ENCODE measurements at regions not wholly inside any gene's neighbourhood (a gene's known extent, or its start where the extent isn't known, plus 50 kb on each side); places are given as distances from the start of the nearest gene placed in this dataset.
A peak's percentile ranks its signal among the peaks of the same experiment; 100 is the strongest.

GRCh38 chr13:82947683-82948082 lies 934.6 kb downstream of the SLITRK1 start:
- Histone ChIP-seq H3K36me3 (replicated peaks in 1 of 2; ENCODE audit: control insufficient read depth in 2 of 2, insufficient read depth in 2 of 2, low read length in 2 of 2) (no peaks in the 10 kb centered on the region), H3K27me3 (ENCODE audit: control insufficient read depth in 3 of 3, insufficient read depth in 3 of 3, low read depth in 1 of 3, low read length in 3 of 3) (no peaks in the 10 kb centered on the region), H3K79me1 (ENCODE audit: low read depth, low read length) (no peaks in the 10 kb centered on the region), H2BK120ac (ENCODE audit: low read depth, low read length) (no peak overlapping the region), H2AFZ (ENCODE audit: low read length) (no peak overlapping the region), H3K14ac (ENCODE audit: low read length) (no peak overlapping the region), H3K18ac (ENCODE audit: low read length) (no peak overlapping the region), H3K4ac (ENCODE audit: low read length) (no peak overlapping the region), H3K9me3 (replicated peaks in 1 of 2; ENCODE audit: control insufficient read depth in 2 of 2, insufficient read depth in 1 of 2, low read depth in 1 of 2, low read length in 2 of 2) (no peaks in the 10 kb centered on the region), H4K91ac (ENCODE audit: low read depth, low read length, poor library complexity) (no peak overlapping the region), H3K27ac (replicated peaks; ENCODE audit: low read length) (no peak overlapping the region), H3K9ac (ENCODE audit: low read depth, low read length, poor library complexity) (no peak overlapping the region), H2BK5ac (ENCODE audit: low read length) (no peak overlapping the region), H2AK5ac (ENCODE audit: low read depth, low read length) (no peak overlapping the region), H3K4me2 (ENCODE audit: insufficient read depth, low read length, poor library complexity, severe bottlenecking) (no peak overlapping the region), H3K4me3 (ENCODE audit: low read length in 2 of 2) (no peak overlapping the region), H4K8ac (ENCODE audit: low read depth, low read length) (no peak overlapping the region), H3K4me1 (ENCODE audit: control insufficient read depth in 2 of 2, insufficient read depth in 1 of 2, low read depth in 1 of 2, low read length in 2 of 2) (no peaks in the 10 kb centered on the region), H2BK12ac (ENCODE audit: low read length) (no peak overlapping the region), H3K23ac (ENCODE audit: low read depth, low read length, poor library complexity) (no peak overlapping the region), H2BK15ac (ENCODE audit: low read length) (no peak overlapping the region)
- DNase-seq (ENCODE audit: low spot score) = no peak

GRCh38 chr13:82947191-82947621 lies 935.1 kb downstream of the SLITRK1 start:
- no peak for DNase-seq (ENCODE audit: low spot score)
- no CpG with 5 or more reads among the region's 2 CpGs for WGBS, 2 donors (ENCODE audit: extremely low coverage in 2 of 2, insufficient read length in 2 of 2, insufficient replicate concordance in 1 of 2)
- H3K23ac ChIP-seq (ENCODE audit: low read depth, low read length, poor library complexity) = no peak overlapping the region
- H3K4me1 ChIP-seq (ENCODE audit: control insufficient read depth in 2 of 2, insufficient read depth in 1 of 2, low read depth in 1 of 2, low read length in 2 of 2) = no peaks in the 10 kb centered on the region
- H3K4me3 ChIP-seq (ENCODE audit: low read length in 2 of 2) = no peak overlapping the region
- no peaks in the 10 kb centered on the region for H3K9me3 ChIP-seq (replicated peaks in 1 of 2; ENCODE audit: control insufficient read depth in 2 of 2, insufficient read depth in 1 of 2, low read depth in 1 of 2, low read length in 2 of 2)
- H2BK5ac ChIP-seq (ENCODE audit: low read length) = no peak overlapping the region
- no peak overlapping the region for H2AFZ ChIP-seq (ENCODE audit: low read length)
- H4K8ac ChIP-seq (ENCODE audit: low read depth, low read length) = no peak overlapping the region
- H3K9ac ChIP-seq (ENCODE audit: low read depth, low read length, poor library complexity) = no peak overlapping the region
- H3K4me2 ChIP-seq (ENCODE audit: insufficient read depth, low read length, poor library complexity, severe bottlenecking) = no peak overlapping the region
- no peak overlapping the region for H3K27ac ChIP-seq (replicated peaks; ENCODE audit: low read length)
- no peak overlapping the region for H3K14ac ChIP-seq (ENCODE audit: low read length)
- no peak overlapping the region for H2AK5ac ChIP-seq (ENCODE audit: low read depth, low read length)
- H2BK12ac ChIP-seq (ENCODE audit: low read length) = no peak overlapping the region
- H4K91ac ChIP-seq (ENCODE audit: low read depth, low read length, poor library complexity) = no peak overlapping the region
- H3K4ac ChIP-seq (ENCODE audit: low read length) = no peak overlapping the region
- no peaks in the 10 kb centered on the region for H3K36me3 ChIP-seq (replicated peaks in 1 of 2; ENCODE audit: control insufficient read depth in 2 of 2, insufficient read depth in 2 of 2, low read length in 2 of 2)
- no peak overlapping the region for H3K18ac ChIP-seq (ENCODE audit: low read length)
- H2BK120ac ChIP-seq (ENCODE audit: low read depth, low read length) = no peak overlapping the region
- no peaks in the 10 kb centered on the region for H3K27me3 ChIP-seq (ENCODE audit: control insufficient read depth in 3 of 3, insufficient read depth in 3 of 3, low read depth in 1 of 3, low read length in 3 of 3)
- H2BK15ac ChIP-seq (ENCODE audit: low read length) = no peak overlapping the region
- H3K79me1 ChIP-seq (ENCODE audit: low read depth, low read length) = no peaks in the 10 kb centered on the region

DNA sequence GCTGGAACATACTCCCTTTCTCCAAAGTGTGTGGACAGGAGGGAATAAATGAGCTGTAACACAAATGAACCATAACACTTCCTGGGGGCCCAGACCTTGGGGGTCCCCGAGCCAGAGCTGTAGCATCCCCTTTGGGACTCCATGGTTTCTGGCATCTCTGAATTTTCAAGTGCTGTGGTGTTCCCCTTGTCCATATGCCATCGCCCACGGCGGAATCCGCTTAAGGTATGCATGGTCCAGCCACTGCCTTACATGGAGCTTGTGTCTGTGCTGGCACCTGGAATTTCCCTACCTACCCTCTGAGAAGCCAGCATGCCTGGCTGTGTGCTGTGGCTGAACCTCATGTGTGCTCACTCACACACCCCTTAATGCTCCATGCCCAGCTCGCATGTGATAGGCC lies 943.6 kb downstream of the SLITRK1 start:
- no peak overlapping the region for H2AK5ac ChIP-seq (ENCODE audit: low read depth, low read length)
- H3K9me3 ChIP-seq (replicated peaks in 1 of 2; ENCODE audit: control insufficient read depth in 2 of 2, insufficient read depth in 1 of 2, low read depth in 1 of 2, low read length in 2 of 2) = peaks cover 0 to 3% of the 10 kb centered on the region in 2 donors
- H3K27me3 ChIP-seq (ENCODE audit: control insufficient read depth in 3 of 3, insufficient read depth in 3 of 3, low read depth in 1 of 3, low read length in 3 of 3) = no peaks in the 10 kb centered on the region
- H3K79me1 ChIP-seq (ENCODE audit: low read depth, low read length) = no peaks in the 10 kb centered on the region
- no peak overlapping the region for H3K4me2 ChIP-seq (ENCODE audit: insufficient read depth, low read length, poor library complexity, severe bottlenecking)
- H3K27ac ChIP-seq (replicated peaks; ENCODE audit: low read length) = no peak overlapping the region
- H4K8ac ChIP-seq (ENCODE audit: low read depth, low read length) = no peak overlapping the region
- H3K4me1 ChIP-seq (ENCODE audit: control insufficient read depth in 2 of 2, insufficient read depth in 1 of 2, low read depth in 1 of 2, low read length in 2 of 2) = no peaks in the 10 kb centered on the region
- no peak for DNase-seq (ENCODE audit: low spot score)
- no peak overlapping the region for H3K4me3 ChIP-seq (ENCODE audit: low read length in 2 of 2)
- H2BK15ac ChIP-seq (ENCODE audit: low read length) = no peak overlapping the region
- no peak overlapping the region for H4K91ac ChIP-seq (ENCODE audit: low read depth, low read length, poor library complexity)
- H3K14ac ChIP-seq (ENCODE audit: low read length) = no peak overlapping the region
- H3K23ac ChIP-seq (ENCODE audit: low read depth, low read length, poor library complexity) = no peak overlapping the region
- H2AFZ ChIP-seq (ENCODE audit: low read length) = no peak overlapping the region
- H2BK12ac ChIP-seq (ENCODE audit: low read length) = no peak overlapping the region
- WGBS, 2 donors (ENCODE audit: extremely low coverage in 2 of 2, insufficient read length in 2 of 2, insufficient replicate concordance in 1 of 2) = no CpG with 5 or more reads among the region's 6 CpGs
- H2BK120ac ChIP-seq (ENCODE audit: low read depth, low read length) = no peak overlapping the region
- peak overlapping the region; percentile 70 for H3K18ac ChIP-seq (ENCODE audit: low read length)
- H3K9ac ChIP-seq (ENCODE audit: low read depth, low read length, poor library complexity) = no peak overlapping the region
- no peak overlapping the region for H3K4ac ChIP-seq (ENCODE audit: low read length)
- no peak overlapping the region for H2BK5ac ChIP-seq (ENCODE audit: low read length)
- H3K36me3 ChIP-seq (replicated peaks in 1 of 2; ENCODE audit: control insufficient read depth in 2 of 2, insufficient read depth in 2 of 2, low read length in 2 of 2) = no peaks in the 10 kb centered on the region

- Histone ChIP-seq H3K9ac (ENCODE audit: low read depth, low read length, poor library complexity) (no peak overlapping the region), H3K23ac (ENCODE audit: low read depth, low read length, poor library complexity) (no peak overlapping the region), H3K27ac (replicated peaks; ENCODE audit: low read length) (no peak overlapping the region), H3K27me3 (ENCODE audit: control insufficient read depth in 3 of 3, insufficient read depth in 3 of 3, low read depth in 1 of 3, low read length in 3 of 3) (no peaks in the 10 kb centered on the region), H3K18ac (ENCODE audit: low read length) (no peak overlapping the region), H2BK15ac (ENCODE audit: low read length) (no peak overlapping the region), H3K4me1 (ENCODE audit: control insufficient read depth in 2 of 2, insufficient read depth in 1 of 2, low read depth in 1 of 2, low read length in 2 of 2) (no peaks in the 10 kb centered on the region), H2BK120ac (ENCODE audit: low read depth, low read length) (no peak overlapping the region), H2BK12ac (ENCODE audit: low read length) (no peak overlapping the region), H3K9me3 (replicated peaks in 1 of 2; ENCODE audit: control insufficient read depth in 2 of 2, insufficient read depth in 1 of 2, low read depth in 1 of 2, low read length in 2 of 2) (peaks cover 0 to 3% of the 10 kb centered on the region in 2 donors), H2BK5ac (ENCODE audit: low read length) (no peak overlapping the region), H3K4me2 (ENCODE audit: insufficient read depth, low read length, poor library complexity, severe bottlenecking) (no peak overlapping the region), H3K14ac (ENCODE audit: low read length) (no peak overlapping the region), H3K4me3 (ENCODE audit: low read length in 2 of 2) (no peak overlapping the region), H3K36me3 (replicated peaks in 1 of 2; ENCODE audit: control insufficient read depth in 2 of 2, insufficient read depth in 2 of 2, low read length in 2 of 2) (no peaks in the 10 kb centered on the region), H4K8ac (ENCODE audit: low read depth, low read length) (no peak overlapping the region), H3K4ac (ENCODE audit: low read length) (no peak overlapping the region), H4K91ac (ENCODE audit: low read depth, low read length, poor library complexity) (no peak overlapping the region), H2AK5ac (ENCODE audit: low read depth, low read length) (no peak overlapping the region), H2AFZ (ENCODE audit: low read length) (no peak overlapping the region), H3K79me1 (ENCODE audit: low read depth, low read length) (no peaks in the 10 kb centered on the region)
- no CpG with 5 or more reads among the region's 2 CpGs for WGBS, 2 donors (ENCODE audit: extremely low coverage in 2 of 2, insufficient read length in 2 of 2, insufficient replicate concordance in 1 of 2)
- DNase-seq (ENCODE audit: low spot score) = no peak
These were observed 948.3 kb downstream of the SLITRK1 start for GRCh38 chr13:82934000-82934399.

Measured in neuronal stem cell (in vitro differentiated cells).